Ovary (tissue), 7 donors: ENCODE measurements at regions not wholly inside any gene's neighbourhood (a gene's known extent, or its start where the extent isn't known, plus 50 kb on each side); places are given as distances from the start of the nearest gene placed in this dataset.
"Not testable (repeated sequence)": the region's sequence is repeated elsewhere in the genome, so short reads cannot be mapped to it uniquely, and the experiment has no call there.

Source experiments
- DNase-seq, 5 donors: peaks; one replicate each; pipeline ENCODE4 v3.0.0-alpha.2; 2019 to 2020
- H3K27ac ChIP-seq, 2 donors: fragments of 200-600 bp; one replicate each; pipeline versions ENCODE4 v1.5.1 to v1.8.0; 2019 to 2022
- H3K27me3 ChIP-seq: fragments of 200-600 bp; one replicate; pipeline ENCODE4 v1.8.0; 2022
- H3K36me3 ChIP-seq: fragments of 200-600 bp; sonication (generic); one replicate; pipeline ENCODE4 v1.5.1; 2019
- H3K4me1 ChIP-seq: one replicate; pipeline ENCODE4 v1.8.1; 2013; ENCODE audit warnings: mild to moderate bottlenecking, moderate library complexity; ENCODE audit not compliant: insufficient read depth
- H3K4me3 ChIP-seq: fragments of 200-600 bp; sonication (generic); one replicate; pipeline ENCODE4 v1.5.1; 2017
- H3K9me3 ChIP-seq, 2 donors: fragments of 200-600 bp in 1 of 2; sonication (generic) in 1 of 2; one replicate each; pipeline versions ENCODE4 v1.5.1 to v1.8.1; 2013 to 2019; ENCODE audit warnings: mild to moderate bottlenecking in 1 of 2, moderate library complexity in 1 of 2
- CTCF ChIP-seq, 3 donors: fragments of 450-650 bp in 2 of 3; fragments of 200-600 bp in 1 of 3; IDR thresholded peaks; one replicate each; pipeline versions ENCODE4 v1.5.1 to v1.8.0; 2016 to 2022; ENCODE audit warnings: antibody characterized with exemption in 3 of 3, mild to moderate bottlenecking in 1 of 3
- EP300 ChIP-seq: sonication (generic); formaldehyde crosslinking; IDR thresholded peaks from one replicate; pipeline ENCODE4 v1.6.1; 2017; ENCODE audit warnings: antibody characterized with exemption
- POLR2A ChIP-seq: fragments of 450-650 bp; IDR thresholded peaks from one replicate; pipeline ENCODE4 v1.6.1; 2017; ENCODE audit warnings: antibody characterized with exemption, mild to moderate bottlenecking, moderate library complexity
- WGBS, 3 donors: extraction: QIAGEN DNeasy Blood & Tissue Kit in 1 of 3; methylation state at CpG; one replicate each; pipeline versions ENCODE4 v1.1.5 to v1.1.7; 2013 to 2017; 5-methylcytosine and 5-hydroxymethylcytosine counted together
- intact Hi-C, 4 donors: fragments of 100-400 bp; cut with DNase I; formaldehyde crosslinking; loops; one replicate each; pipeline versions ENCODE4 v1.11.0 to v1.15.1; 2022 to 2023
- donor health status: DM: no; HTN: no; CAD: no; lungs with moderate emphysema.
- donor health status: DM: no; HTN: no; CAD: no.
- donor health status: Bipolar disorder and iron deficiency.
- donor health status: DM: no; HTN: no; CAD: no.
- donor health status: DM: yes; HTN: yes; CAD: no.

- no peaks in the 10 kb centered on the region for H3K36me3 ChIP-seq
- intact Hi-C loops = no loop called here
- no peak overlapping the region for H3K4me3 ChIP-seq
- TF ChIP-seq POLR2A (no peak), CTCF (IDR thresholded peaks at IDR 0.05) (no peak)
- 80 to 94% (median 86%) methylated on average over 2 of the region's 2 CpGs for WGBS, 3 donors
- H3K9me3 ChIP-seq = no peaks in the 10 kb centered on the region
- no peaks in the 10 kb centered on the region for H3K27me3 ChIP-seq
- no peaks in the 10 kb centered on the region for H3K4me1 ChIP-seq
- no peak for DNase-seq
- no peak overlapping the region for H3K27ac ChIP-seq
These were observed 632.1 kb downstream of the SLC16A7 start for GRCh38 chr12:60227916-60228315.

- Histone ChIP-seq H3K36me3 (no peaks in the 10 kb centered on the region), H3K9me3 (no peaks in the 10 kb centered on the region), H3K4me1 (no peaks in the 10 kb centered on the region), H3K4me3 (no peak overlapping the region), H3K27me3 (no peaks in the 10 kb centered on the region), H3K27ac (no peak overlapping the region)
- TF ChIP-seq POLR2A = no peak
- no peak for TF ChIP-seq CTCF (IDR thresholded peaks at IDR 0.05)
- no peak for TF ChIP-seq EP300
- WGBS, 3 donors = 82 to 89% (median 84%) methylated on average over 4 of the region's 4 CpGs
- intact Hi-C loops = no loop called here
- DNase-seq = no peak
These were observed 634.2 kb downstream of the SLC16A7 start for GRCh38 chr12:60230056-60230455.

- 53 to 70% (median 56%) methylated on average over 3 of the region's 3 CpGs for WGBS, 3 donors
- intact Hi-C loops = no loop called here
- DNase-seq = no peak
- Histone ChIP-seq H3K36me3 (no peaks in the 10 kb centered on the region), H3K27ac (no peak overlapping the region), H3K4me3 (no peak overlapping the region), H3K4me1 (no peaks in the 10 kb centered on the region), H3K27me3 (no peaks in the 10 kb centered on the region), H3K9me3 (no peaks in the 10 kb centered on the region)
- TF ChIP-seq POLR2A = no peak
- no peak for TF ChIP-seq EP300
- no peak for TF ChIP-seq CTCF (IDR thresholded peaks at IDR 0.05)
These were observed 635.5 kb downstream of the SLC16A7 start for GRCh38 chr12:60231303-60231702.

- Histone ChIP-seq H3K9me3 (no peaks in the 10 kb centered on the region), H3K4me1 (no peaks in the 10 kb centered on the region), H3K4me3 (no peak overlapping the region), H3K36me3 (no peaks in the 10 kb centered on the region), H3K27me3 (no peaks in the 10 kb centered on the region), H3K27ac (no peak overlapping the region)
- intact Hi-C loops = no loop called here
- TF ChIP-seq CTCF (IDR thresholded peaks at IDR 0.05) = no peak
- TF ChIP-seq POLR2A = no peak
- TF ChIP-seq EP300 = no peak
- no peak for DNase-seq
- WGBS, 3 donors = 65 to 75% (median 72%) methylated on average over 7 of the region's 7 CpGs
These were observed 636.4 kb downstream of the SLC16A7 start for GRCh38 chr12:60231976-60232907.

GRCh38 chr12:60234611-60235195 lies 638.9 kb downstream of the SLC16A7 start:
- H3K27ac ChIP-seq, H3K36me3 ChIP-seq, intact Hi-C loops, H3K4me3 ChIP-seq, H3K27me3 ChIP-seq, H3K4me1 ChIP-seq, H3K9me3 ChIP-seq, DNase-seq: not testable (repeated sequence)
- WGBS, 3 donors = 78 to 86% (median 79%) methylated on average over 10 of the region's 10 CpGs
